ENCODE measurements at regions not wholly inside any gene's neighbourhood (a gene's known extent, or its start where the extent isn't known, plus 50 kb on each side); places are given as distances from the start of the nearest gene placed in this dataset.

GRCh38 chr4:33566649-33567048 is 2677.7 kb downstream of the ARAP2 start:
- CTCF ChIA-PET: no interaction called here
- no CpG with 5 or more reads among the region's 2 CpGs for WGBS (ENCODE audit: insufficient coverage)

GRCh38 chr4:33577791-33578190 is 2666.5 kb downstream of the ARAP2 start:
- Histone ChIP-seq H3K27ac (ENCODE audit: low read length) (no peak overlapping the region), H3K36me3 (ENCODE audit: control insufficient read depth in 2 of 2, extremely low read depth in 1 of 2, insufficient read depth in 1 of 2, low read length in 1 of 2) (no peaks in the 10 kb centered on the region), H3K4me3 (ENCODE audit: control insufficient read depth in 1 of 2, extremely low read depth in 1 of 2, low read length in 1 of 2) (no peak overlapping the region), H3K4me1 (ENCODE audit: control insufficient read depth in 1 of 2, extremely low read depth in 1 of 2, insufficient read depth in 2 of 2, low read length in 2 of 2) (no peaks in the 10 kb centered on the region), H3K9me3 (peaks cover 7% of the 10 kb centered on the region), H3K27me3 (replicated peaks in 1 of 2; ENCODE audit: control insufficient read depth in 2 of 2, extremely low read depth in 1 of 2, insufficient read depth in 2 of 2, low read length in 1 of 2) (no peaks in the 10 kb centered on the region)
- WGBS (ENCODE audit: insufficient coverage): 100% methylated on average over 1 of the region's 6 CpGs
- CTCF ChIA-PET: no interaction called here
- H3K4me1 Mint-ChIP-seq: no peaks in the 10 kb centered on the region
- H3K36me3 Mint-ChIP-seq: no peaks in the 10 kb centered on the region
- no peak overlapping the region for H3K4me3 Mint-ChIP-seq
- H3K9me3 Mint-ChIP-seq: peaks cover 24 to 43% (median 25%) of the 10 kb centered on the region in 3 donors
- POLR2A ChIA-PET: no interaction called here
- H3K27me3 Mint-ChIP-seq: no peaks in the 10 kb centered on the region
- no peak for DNase-seq
- ATAC-seq (replicated peaks in 1 of 4): no peak
- H3K27ac Mint-ChIP-seq: no peak overlapping the region

More at GRCh38 chr4:33566649-33567048, 2677.7 kb downstream of the ARAP2 start:
- Histone ChIP-seq H3K27me3 (replicated peaks in 1 of 2; ENCODE audit: control insufficient read depth in 2 of 2, extremely low read depth in 1 of 2, insufficient read depth in 2 of 2, low read length in 1 of 2) (no peaks in the 10 kb centered on the region), H3K4me3 (ENCODE audit: control insufficient read depth in 1 of 2, extremely low read depth in 1 of 2, low read length in 1 of 2) (no peak overlapping the region), H3K27ac (ENCODE audit: low read length) (no peak overlapping the region), H3K36me3 (ENCODE audit: control insufficient read depth in 2 of 2, extremely low read depth in 1 of 2, insufficient read depth in 1 of 2, low read length in 1 of 2) (no peaks in the 10 kb centered on the region), H3K4me1 (ENCODE audit: control insufficient read depth in 1 of 2, extremely low read depth in 1 of 2, insufficient read depth in 2 of 2, low read length in 2 of 2) (no peaks in the 10 kb centered on the region), H3K9me3 (peaks cover 2% of the 10 kb centered on the region)
- H3K4me3 Mint-ChIP-seq: no peak overlapping the region
- no peaks in the 10 kb centered on the region for H3K27me3 Mint-ChIP-seq
- H3K4me1 Mint-ChIP-seq: no peaks in the 10 kb centered on the region
- H3K9me3 Mint-ChIP-seq: peaks cover 0 to 9% (median 3%) of the 10 kb centered on the region in 3 donors
- no peaks in the 10 kb centered on the region for H3K36me3 Mint-ChIP-seq
- DNase-seq (no peak), ATAC-seq (replicated peaks in 1 of 4) (no peak)
- POLR2A ChIA-PET: no interaction called here
- no peak overlapping the region for H3K27ac Mint-ChIP-seq

GRCh38 chr4:33579951-33580350 is 2664.4 kb downstream of the ARAP2 start:
- H3K9me3 ChIP-seq: peaks cover 7% of the 10 kb centered on the region
- no peaks in the 10 kb centered on the region for H3K4me1 ChIP-seq (ENCODE audit: control insufficient read depth in 1 of 2, extremely low read depth in 1 of 2, insufficient read depth in 2 of 2, low read length in 2 of 2)
- H3K36me3 ChIP-seq (ENCODE audit: control insufficient read depth in 2 of 2, extremely low read depth in 1 of 2, insufficient read depth in 1 of 2, low read length in 1 of 2): no peaks in the 10 kb centered on the region
- Mint-ChIP-seq H3K36me3 (no peaks in the 10 kb centered on the region), H3K4me3 (no peak overlapping the region), H3K27ac (no peak overlapping the region), H3K9me3 (peaks cover 16 to 37% (median 21%) of the 10 kb centered on the region in 3 donors), H3K4me1 (no peaks in the 10 kb centered on the region), H3K27me3 (no peaks in the 10 kb centered on the region)
- CTCF ChIA-PET: no interaction called here
- no peak overlapping the region for H3K4me3 ChIP-seq (ENCODE audit: control insufficient read depth in 1 of 2, extremely low read depth in 1 of 2, low read length in 1 of 2)
- H3K27me3 ChIP-seq (replicated peaks in 1 of 2; ENCODE audit: control insufficient read depth in 2 of 2, extremely low read depth in 1 of 2, insufficient read depth in 2 of 2, low read length in 1 of 2): no peaks in the 10 kb centered on the region
- DNase-seq (no peak), ATAC-seq (replicated peaks in 1 of 4) (no peak)
- POLR2A ChIA-PET: no interaction called here
- no CpG with 5 or more reads among the region's 3 CpGs for WGBS (ENCODE audit: insufficient coverage)
- H3K27ac ChIP-seq (ENCODE audit: low read length): no peak overlapping the region

- Mint-ChIP-seq H3K27me3 (no peaks in the 10 kb centered on the region), H3K9me3 (peaks cover 21 to 38% (median 32%) of the 10 kb centered on the region in 3 donors), H3K36me3 (no peaks in the 10 kb centered on the region), H3K27ac (no peak overlapping the region), H3K4me3 (no peak overlapping the region), H3K4me1 (no peaks in the 10 kb centered on the region)
- H3K9me3 ChIP-seq: peaks cover 5% of the 10 kb centered on the region
- DNase-seq (no peak), ATAC-seq (replicated peaks in 1 of 4) (no peak)
- POLR2A ChIA-PET: no interaction called here
- no CpG with 5 or more reads among the region's 2 CpGs for WGBS (ENCODE audit: insufficient coverage)
- no peak overlapping the region for H3K27ac ChIP-seq (ENCODE audit: low read length)
- no peaks in the 10 kb centered on the region for H3K36me3 ChIP-seq (ENCODE audit: control insufficient read depth in 2 of 2, extremely low read depth in 1 of 2, insufficient read depth in 1 of 2, low read length in 1 of 2)
- no peak overlapping the region for H3K4me3 ChIP-seq (ENCODE audit: control insufficient read depth in 1 of 2, extremely low read depth in 1 of 2, low read length in 1 of 2)
- CTCF ChIA-PET: interaction anchor here in 1 of 2 donors (0.5 kb wide), 1 partner anchor 14 kb away, joined by 3 read pairs; no protein-coding TSS in a partner anchor
- no peaks in the 10 kb centered on the region for H3K27me3 ChIP-seq (replicated peaks in 1 of 2; ENCODE audit: control insufficient read depth in 2 of 2, extremely low read depth in 1 of 2, insufficient read depth in 2 of 2, low read length in 1 of 2)
- no peaks in the 10 kb centered on the region for H3K4me1 ChIP-seq (ENCODE audit: control insufficient read depth in 1 of 2, extremely low read depth in 1 of 2, insufficient read depth in 2 of 2, low read length in 2 of 2)
Measured at GRCh38 chr4:33592701-33593100, 2651.6 kb downstream of the ARAP2 start.

- H3K36me3 ChIP-seq (ENCODE audit: control insufficient read depth in 2 of 2, extremely low read depth in 1 of 2, insufficient read depth in 1 of 2, low read length in 1 of 2): no peaks in the 10 kb centered on the region
- CTCF ChIA-PET: no interaction called here
- no peak overlapping the region for H3K27ac Mint-ChIP-seq
- 80% methylated on average over 7 of the region's 8 CpGs for WGBS (ENCODE audit: insufficient coverage)
- DNase-seq (no peak), ATAC-seq (replicated peaks in 1 of 4) (peak in 1 of 4 experiments; percentile 30)
- POLR2A ChIA-PET: no interaction called here
- H3K9me3 ChIP-seq: no peaks in the 10 kb centered on the region
- H3K4me3 ChIP-seq (ENCODE audit: control insufficient read depth in 1 of 2, extremely low read depth in 1 of 2, low read length in 1 of 2): no peak overlapping the region
- H3K9me3 Mint-ChIP-seq: peaks cover 15 to 41% (median 29%) of the 10 kb centered on the region in 3 donors
- H3K36me3 Mint-ChIP-seq: no peaks in the 10 kb centered on the region
- H3K27me3 Mint-ChIP-seq: no peaks in the 10 kb centered on the region
- H3K27me3 ChIP-seq (replicated peaks in 1 of 2; ENCODE audit: control insufficient read depth in 2 of 2, extremely low read depth in 1 of 2, insufficient read depth in 2 of 2, low read length in 1 of 2): no peaks in the 10 kb centered on the region
- H3K4me3 Mint-ChIP-seq: no peak overlapping the region
- no peaks in the 10 kb centered on the region for H3K4me1 ChIP-seq (ENCODE audit: control insufficient read depth in 1 of 2, extremely low read depth in 1 of 2, insufficient read depth in 2 of 2, low read length in 2 of 2)
- no peaks in the 10 kb centered on the region for H3K4me1 Mint-ChIP-seq
- H3K27ac ChIP-seq (ENCODE audit: low read length): no peak overlapping the region
Measured at GRCh38 chr4:33606951-33607350, 2637.4 kb downstream of the ARAP2 start.

- DNase-seq (no peak), ATAC-seq (replicated peaks in 1 of 4) (no peak)
- Histone ChIP-seq H3K27ac (ENCODE audit: low read length) (no peak overlapping the region), H3K4me3 (ENCODE audit: control insufficient read depth in 1 of 2, extremely low read depth in 1 of 2, low read length in 1 of 2) (no peak overlapping the region), H3K36me3 (ENCODE audit: control insufficient read depth in 2 of 2, extremely low read depth in 1 of 2, insufficient read depth in 1 of 2, low read length in 1 of 2) (no peaks in the 10 kb centered on the region), H3K27me3 (replicated peaks in 1 of 2; ENCODE audit: control insufficient read depth in 2 of 2, extremely low read depth in 1 of 2, insufficient read depth in 2 of 2, low read length in 1 of 2) (no peaks in the 10 kb centered on the region), H3K4me1 (ENCODE audit: control insufficient read depth in 1 of 2, extremely low read depth in 1 of 2, insufficient read depth in 2 of 2, low read length in 2 of 2) (no peaks in the 10 kb centered on the region), H3K9me3 (no peaks in the 10 kb centered on the region)
- POLR2A ChIA-PET: no interaction called here
- Mint-ChIP-seq H3K27ac (no peak overlapping the region), H3K27me3 (no peaks in the 10 kb centered on the region), H3K9me3 (peaks cover 9 to 23% (median 19%) of the 10 kb centered on the region in 3 donors), H3K4me3 (no peak overlapping the region), H3K4me1 (no peaks in the 10 kb centered on the region), H3K36me3 (no peaks in the 10 kb centered on the region)
- CTCF ChIA-PET: no interaction called here
- WGBS (ENCODE audit: insufficient coverage): no CpG with 5 or more reads among the region's 2 CpGs
Measured at GRCh38 chr4:33616121-33616520, 2628.2 kb downstream of the ARAP2 start.

- H3K9me3 Mint-ChIP-seq: peaks cover 20 to 26% (median 24%) of the 10 kb centered on the region in 3 donors
- no peak overlapping the region for H3K4me3 Mint-ChIP-seq
- H3K4me1 Mint-ChIP-seq: no peaks in the 10 kb centered on the region
- no peak overlapping the region for H3K27ac ChIP-seq (ENCODE audit: low read length)
- H3K4me1 ChIP-seq (ENCODE audit: control insufficient read depth in 1 of 2, extremely low read depth in 1 of 2, insufficient read depth in 2 of 2, low read length in 2 of 2): no peaks in the 10 kb centered on the region
- CTCF ChIA-PET: no interaction called here
- no peak for ATAC-seq (replicated peaks in 1 of 4)
- H3K27me3 Mint-ChIP-seq: no peaks in the 10 kb centered on the region
- no peak overlapping the region for H3K4me3 ChIP-seq (ENCODE audit: control insufficient read depth in 1 of 2, extremely low read depth in 1 of 2, low read length in 1 of 2)
- H3K36me3 Mint-ChIP-seq: no peaks in the 10 kb centered on the region
- POLR2A ChIA-PET: no interaction called here
- H3K36me3 ChIP-seq (ENCODE audit: control insufficient read depth in 2 of 2, extremely low read depth in 1 of 2, insufficient read depth in 1 of 2, low read length in 1 of 2): no peaks in the 10 kb centered on the region
- DNase-seq: no peak
- no peaks in the 10 kb centered on the region for H3K27me3 ChIP-seq (replicated peaks in 1 of 2; ENCODE audit: control insufficient read depth in 2 of 2, extremely low read depth in 1 of 2, insufficient read depth in 2 of 2, low read length in 1 of 2)
- peaks cover 3% of the 10 kb centered on the region for H3K9me3 ChIP-seq
- H3K27ac Mint-ChIP-seq: no peak overlapping the region
Measured at GRCh38 chr4:33625748-33626147, 2618.6 kb downstream of the ARAP2 start.
